MM.1S (cell line): ENCODE measurements at regions not wholly inside any gene's neighbourhood (a gene's known extent, or its start where the extent isn't known, plus 50 kb on each side); places are given as distances from the start of the nearest gene placed in this dataset.
A peak's percentile ranks its signal among the peaks of the same experiment; 100 is the strongest.

Experiments used
- DNase-seq: peaks from one replicate; pipeline ENCODE4 v3.0.0-alpha.2; 2015
- H2AFZ ChIP-seq: fragments of 300-600 bp; sonication (generic); 2 replicates; pipeline ENCODE4 v1.6.0; 2016; ENCODE audit warnings: antibody characterized with exemption, low read length
- H3F3A ChIP-seq: fragments of 300-600 bp; sonication (generic); 2 replicates; pipeline ENCODE4 v1.6.1; 2016; ENCODE audit warnings: mild to moderate bottlenecking, antibody characterized with exemption, low read length, moderate library complexity, mixed read lengths; ENCODE audit not compliant: insufficient read depth
- H3K27ac ChIP-seq: fragments of 300-600 bp; sonication (generic); 2 replicates; pipeline ENCODE4 v1.5.1; 2016; ENCODE audit warnings: mild to moderate bottlenecking, low read length
- H3K27me3 ChIP-seq: fragments of 300-600 bp; sonication (generic); replicated peaks from 2 replicates; pipeline ENCODE4 v1.6.0; 2016; ENCODE audit warnings: low read length; ENCODE audit not compliant: insufficient read depth
- H3K36me3 ChIP-seq: fragments of 300-600 bp; sonication (generic); replicated peaks from 2 replicates; pipeline ENCODE4 v1.6.1; 2016; ENCODE audit warnings: mild to moderate bottlenecking, low read length, mixed read lengths; ENCODE audit not compliant: insufficient read depth
- H3K4me1 ChIP-seq: fragments of 300-600 bp; sonication (generic); 2 replicates; pipeline ENCODE4 v1.6.1; 2016; ENCODE audit warnings: low read length, mixed read lengths
- H3K4me2 ChIP-seq: fragments of 300-600 bp; sonication (generic); 2 replicates; pipeline ENCODE4 v1.6.0; 2016; ENCODE audit warnings: low read depth, low read length
- H3K4me3 ChIP-seq: fragments of 300-600 bp; sonication (generic); 2 replicates; pipeline ENCODE4 v1.5.1; 2016; ENCODE audit warnings: low read length, mixed read lengths
- H3K79me2 ChIP-seq: fragments of 300-600 bp; sonication (generic); 2 replicates; pipeline ENCODE4 v1.6.1; 2016; ENCODE audit warnings: mixed run types, low read length, mixed read lengths
- H3K9ac ChIP-seq: fragments of 300-600 bp; sonication (generic); 2 replicates; pipeline ENCODE4 v1.6.1; 2016; ENCODE audit warnings: low read length, mixed read lengths
- H3K9me2 ChIP-seq: fragments of 300-600 bp; sonication (generic); replicated peaks from 2 replicates; pipeline ENCODE4 v1.6.1; 2016; ENCODE audit warnings: mild to moderate bottlenecking, low read length, mixed read lengths; ENCODE audit not compliant: insufficient read depth
- H3K9me3 ChIP-seq: fragments of 300-600 bp; sonication (generic); replicated peaks from 2 replicates; pipeline ENCODE4 v1.6.1; 2016; ENCODE audit warnings: mild to moderate bottlenecking, low read length, mixed read lengths; ENCODE audit not compliant: insufficient read depth
- H4K20me1 ChIP-seq: fragments of 300-600 bp; sonication (generic); 2 replicates; pipeline ENCODE4 v1.6.1; 2016; ENCODE audit warnings: mild to moderate bottlenecking, low read length, moderate library complexity, mixed read lengths; ENCODE audit not compliant: insufficient read depth
- CTCF ChIP-seq: fragments of 300-600 bp; sonication (generic); IDR thresholded peaks from 2 replicates; pipeline ENCODE4 v1.5.1; 2016; ENCODE audit warnings: antibody characterized with exemption, low read length, mixed read lengths
- EZH2 ChIP-seq: fragments of 300-600 bp; sonication (generic); optimal IDR thresholded peaks from 2 replicates; pipeline ENCODE3; 2017; ENCODE audit warnings: low read depth, mild to moderate bottlenecking, antibody characterized with exemption, low read length, mixed read lengths
- EZH2phosphoT487 ChIP-seq: fragments of 300-600 bp; sonication (generic); IDR thresholded peaks from 2 replicates; pipeline ENCODE4 v1.6.1; 2018; ENCODE audit warnings: antibody characterized with exemption, low read length

DNA sequence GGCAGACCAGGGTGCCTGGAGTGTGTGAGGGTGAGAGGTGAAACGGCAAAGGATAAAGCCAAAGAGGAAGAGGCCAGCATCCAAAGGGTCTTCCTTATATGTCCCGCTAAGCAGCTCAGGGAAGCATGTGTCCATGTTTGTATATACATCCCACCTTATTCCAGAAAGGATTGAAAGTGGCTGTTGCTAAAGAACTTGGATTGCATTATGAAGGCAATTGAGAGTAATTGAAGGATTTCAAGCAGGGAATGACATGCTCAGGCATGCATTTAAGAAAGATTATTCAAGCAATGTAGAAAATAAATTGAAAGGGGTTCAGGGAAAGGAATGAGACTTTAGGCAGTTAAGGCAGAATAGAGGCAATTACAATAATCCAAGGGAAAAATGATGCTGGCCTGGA lies 237.6 kb upstream of the SOX9 start:
- Histone ChIP-seq H3K4me2 (no peak overlapping the region), H3K4me1 (no peaks in the 10 kb centered on the region), H3K9ac (no peak overlapping the region), H3K9me3 (no peaks in the 10 kb centered on the region), H3F3A (no peaks in the 10 kb centered on the region), H3K27me3 (no peaks in the 10 kb centered on the region), H3K4me3 (no peak overlapping the region), H4K20me1 (no peaks in the 10 kb centered on the region), H3K79me2 (no peaks in the 10 kb centered on the region), H3K27ac (no peak overlapping the region), H3K9me2 (no peaks in the 10 kb centered on the region), H3K36me3 (no peaks in the 10 kb centered on the region), H2AFZ (no peak overlapping the region)
- TF ChIP-seq CTCF: no peak
- TF ChIP-seq EZH2phosphoT487: no peak
- no peak for TF ChIP-seq EZH2
- DNase-seq: no peak

- Histone ChIP-seq H2AFZ (no peak overlapping the region), H3K9me2 (no peaks in the 10 kb centered on the region), H3K27me3 (no peaks in the 10 kb centered on the region), H3K9ac (no peak overlapping the region), H3K4me3 (no peak overlapping the region), H3K79me2 (no peaks in the 10 kb centered on the region), H3K9me3 (no peaks in the 10 kb centered on the region), H4K20me1 (no peaks in the 10 kb centered on the region), H3F3A (no peaks in the 10 kb centered on the region), H3K4me1 (no peaks in the 10 kb centered on the region), H3K27ac (no peak overlapping the region), H3K36me3 (no peaks in the 10 kb centered on the region), H3K4me2 (no peak overlapping the region)
- TF ChIP-seq EZH2phosphoT487: no peak
- no peak for TF ChIP-seq EZH2
- TF ChIP-seq CTCF: no peak
- DNase-seq: no peak
These were observed 237.0 kb upstream of the SOX9 start for GRCh38 chr17:71883845-71884244.

GRCh38 chr17:71885662-71886061 lies 235.2 kb upstream of the SOX9 start:
- Histone ChIP-seq H4K20me1 (no peaks in the 10 kb centered on the region), H3K9me3 (no peaks in the 10 kb centered on the region), H3K4me2 (no peak overlapping the region), H3K9me2 (no peaks in the 10 kb centered on the region), H3K4me3 (no peak overlapping the region), H3K27me3 (no peaks in the 10 kb centered on the region), H3K36me3 (no peaks in the 10 kb centered on the region), H3F3A (no peaks in the 10 kb centered on the region), H3K4me1 (no peaks in the 10 kb centered on the region), H3K27ac (no peak overlapping the region), H2AFZ (no peak overlapping the region), H3K79me2 (no peaks in the 10 kb centered on the region), H3K9ac (no peak overlapping the region)
- DNase-seq: peak; percentile 18
- no peak for TF ChIP-seq EZH2phosphoT487
- TF ChIP-seq CTCF: no peak
- TF ChIP-seq EZH2: no peak

- Histone ChIP-seq H3K9ac (no peak overlapping the region), H3K4me2 (no peak overlapping the region), H3K9me2 (no peaks in the 10 kb centered on the region), H3F3A (no peaks in the 10 kb centered on the region), H2AFZ (no peak overlapping the region), H3K79me2 (no peaks in the 10 kb centered on the region), H3K27me3 (no peaks in the 10 kb centered on the region), H3K27ac (no peak overlapping the region), H4K20me1 (no peaks in the 10 kb centered on the region), H3K4me3 (no peak overlapping the region), H3K9me3 (no peaks in the 10 kb centered on the region), H3K36me3 (no peaks in the 10 kb centered on the region), H3K4me1 (no peaks in the 10 kb centered on the region)
- TF ChIP-seq CTCF: no peak
- TF ChIP-seq EZH2: no peak
- no peak for TF ChIP-seq EZH2phosphoT487
- no peak for DNase-seq
These were observed 221.5 kb upstream of the SOX9 start for GRCh38 chr17:71899317-71899716.
